Astrocyte (in vitro differentiated cells and primary cell): ENCODE measurements at regions not wholly inside any gene's neighbourhood (a gene's known extent, or its start where the extent isn't known, plus 50 kb on each side); places are given as distances from the start of the nearest gene placed in this dataset.

Experiments
- EZH2 ChIP-seq: IDR thresholded peaks from 2 replicates; pipeline ENCODE4 v1.6.1; 2012; ENCODE audit warnings: mild to moderate bottlenecking, low read length, inconsistent platforms; ENCODE audit not compliant: insufficient read depth
- TF ChIP-seq, protein P1 (sequence below): IDR thresholded peaks from 2 replicates; pipeline ENCODE4 v1.5.1; 2011; ENCODE audit warnings: low read depth, mild to moderate bottlenecking, inconsistent platforms, low read length, moderate library complexity; ENCODE audit not compliant: insufficient read depth

- TF ChIP-seq, protein P1, sequence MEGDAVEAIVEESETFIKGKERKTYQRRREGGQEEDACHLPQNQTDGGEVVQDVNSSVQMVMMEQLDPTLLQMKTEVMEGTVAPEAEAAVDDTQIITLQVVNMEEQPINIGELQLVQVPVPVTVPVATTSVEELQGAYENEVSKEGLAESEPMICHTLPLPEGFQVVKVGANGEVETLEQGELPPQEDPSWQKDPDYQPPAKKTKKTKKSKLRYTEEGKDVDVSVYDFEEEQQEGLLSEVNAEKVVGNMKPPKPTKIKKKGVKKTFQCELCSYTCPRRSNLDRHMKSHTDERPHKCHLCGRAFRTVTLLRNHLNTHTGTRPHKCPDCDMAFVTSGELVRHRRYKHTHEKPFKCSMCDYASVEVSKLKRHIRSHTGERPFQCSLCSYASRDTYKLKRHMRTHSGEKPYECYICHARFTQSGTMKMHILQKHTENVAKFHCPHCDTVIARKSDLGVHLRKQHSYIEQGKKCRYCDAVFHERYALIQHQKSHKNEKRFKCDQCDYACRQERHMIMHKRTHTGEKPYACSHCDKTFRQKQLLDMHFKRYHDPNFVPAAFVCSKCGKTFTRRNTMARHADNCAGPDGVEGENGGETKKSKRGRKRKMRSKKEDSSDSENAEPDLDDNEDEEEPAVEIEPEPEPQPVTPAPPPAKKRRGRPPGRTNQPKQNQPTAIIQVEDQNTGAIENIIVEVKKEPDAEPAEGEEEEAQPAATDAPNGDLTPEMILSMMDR: no peak
- TF ChIP-seq EZH2: no peak
These were observed 191.0 kb downstream of the TANC2 start for GRCh38 chr17:63156986-63157385.
